MM.1S (cell line): ENCODE measurements at regions not wholly inside any gene's neighbourhood (a gene's known extent, or its start where the extent isn't known, plus 50 kb on each side); places are given as distances from the start of the nearest gene placed in this dataset.
A peak's percentile ranks its signal among the peaks of the same experiment; 100 is the strongest.

Experiments used
- DNase-seq: peaks from one replicate; pipeline ENCODE4 v3.0.0-alpha.2; 2015
- H2AFZ ChIP-seq: fragments of 300-600 bp; sonication (generic); 2 replicates; pipeline ENCODE4 v1.6.0; 2016; ENCODE audit warnings: antibody characterized with exemption, low read length
- H3F3A ChIP-seq: fragments of 300-600 bp; sonication (generic); 2 replicates; pipeline ENCODE4 v1.6.1; 2016; ENCODE audit warnings: mild to moderate bottlenecking, antibody characterized with exemption, low read length, moderate library complexity, mixed read lengths; ENCODE audit not compliant: insufficient read depth
- H3K27ac ChIP-seq: fragments of 300-600 bp; sonication (generic); 2 replicates; pipeline ENCODE4 v1.5.1; 2016; ENCODE audit warnings: mild to moderate bottlenecking, low read length
- H3K27me3 ChIP-seq: fragments of 300-600 bp; sonication (generic); replicated peaks from 2 replicates; pipeline ENCODE4 v1.6.0; 2016; ENCODE audit warnings: low read length; ENCODE audit not compliant: insufficient read depth
- H3K36me3 ChIP-seq: fragments of 300-600 bp; sonication (generic); replicated peaks from 2 replicates; pipeline ENCODE4 v1.6.1; 2016; ENCODE audit warnings: mild to moderate bottlenecking, low read length, mixed read lengths; ENCODE audit not compliant: insufficient read depth
- H3K4me1 ChIP-seq: fragments of 300-600 bp; sonication (generic); 2 replicates; pipeline ENCODE4 v1.6.1; 2016; ENCODE audit warnings: low read length, mixed read lengths
- H3K4me2 ChIP-seq: fragments of 300-600 bp; sonication (generic); 2 replicates; pipeline ENCODE4 v1.6.0; 2016; ENCODE audit warnings: low read depth, low read length
- H3K4me3 ChIP-seq: fragments of 300-600 bp; sonication (generic); 2 replicates; pipeline ENCODE4 v1.5.1; 2016; ENCODE audit warnings: low read length, mixed read lengths
- H3K79me2 ChIP-seq: fragments of 300-600 bp; sonication (generic); 2 replicates; pipeline ENCODE4 v1.6.1; 2016; ENCODE audit warnings: mixed run types, low read length, mixed read lengths
- H3K9ac ChIP-seq: fragments of 300-600 bp; sonication (generic); 2 replicates; pipeline ENCODE4 v1.6.1; 2016; ENCODE audit warnings: low read length, mixed read lengths
- H3K9me2 ChIP-seq: fragments of 300-600 bp; sonication (generic); replicated peaks from 2 replicates; pipeline ENCODE4 v1.6.1; 2016; ENCODE audit warnings: mild to moderate bottlenecking, low read length, mixed read lengths; ENCODE audit not compliant: insufficient read depth
- H3K9me3 ChIP-seq: fragments of 300-600 bp; sonication (generic); replicated peaks from 2 replicates; pipeline ENCODE4 v1.6.1; 2016; ENCODE audit warnings: mild to moderate bottlenecking, low read length, mixed read lengths; ENCODE audit not compliant: insufficient read depth
- H4K20me1 ChIP-seq: fragments of 300-600 bp; sonication (generic); 2 replicates; pipeline ENCODE4 v1.6.1; 2016; ENCODE audit warnings: mild to moderate bottlenecking, low read length, moderate library complexity, mixed read lengths; ENCODE audit not compliant: insufficient read depth
- CTCF ChIP-seq: fragments of 300-600 bp; sonication (generic); IDR thresholded peaks from 2 replicates; pipeline ENCODE4 v1.5.1; 2016; ENCODE audit warnings: antibody characterized with exemption, low read length, mixed read lengths
- EZH2 ChIP-seq: fragments of 300-600 bp; sonication (generic); optimal IDR thresholded peaks from 2 replicates; pipeline ENCODE3; 2017; ENCODE audit warnings: low read depth, mild to moderate bottlenecking, antibody characterized with exemption, low read length, mixed read lengths
- EZH2phosphoT487 ChIP-seq: fragments of 300-600 bp; sonication (generic); IDR thresholded peaks from 2 replicates; pipeline ENCODE4 v1.6.1; 2018; ENCODE audit warnings: antibody characterized with exemption, low read length

- Histone ChIP-seq H3K4me2 (no peak overlapping the region), H3K27me3 (no peaks in the 10 kb centered on the region), H3F3A (no peaks in the 10 kb centered on the region), H3K79me2 (no peaks in the 10 kb centered on the region), H3K36me3 (no peaks in the 10 kb centered on the region), H3K27ac (no peak overlapping the region), H3K9ac (no peak overlapping the region), H2AFZ (no peak overlapping the region), H3K9me3 (no peaks in the 10 kb centered on the region), H3K4me1 (peaks cover 13% of the 10 kb centered on the region), H3K9me2 (no peaks in the 10 kb centered on the region), H4K20me1 (no peaks in the 10 kb centered on the region), H3K4me3 (no peak overlapping the region)
- DNase-seq: no peak
- TF ChIP-seq CTCF (no peak), EZH2phosphoT487 (no peak), EZH2 (no peak)
Measured at GRCh38 chr3:154969366-154969765, 110.8 kb upstream of the MME start.

GRCh38 chr3:154967090-154967489 is 113.0 kb upstream of the MME start:
- Histone ChIP-seq H3K27me3 (no peaks in the 10 kb centered on the region), H4K20me1 (no peaks in the 10 kb centered on the region), H3K4me1 (peaks cover 9% of the 10 kb centered on the region), H3K79me2 (no peaks in the 10 kb centered on the region), H3K4me3 (no peak overlapping the region), H3F3A (peaks cover 3% of the 10 kb centered on the region; the same call in 1 of the 2 replicates), H3K9ac (no peak overlapping the region), H3K36me3 (no peaks in the 10 kb centered on the region), H3K4me2 (no peak overlapping the region), H3K9me2 (no peaks in the 10 kb centered on the region), H2AFZ (no peak overlapping the region), H3K9me3 (no peaks in the 10 kb centered on the region), H3K27ac (no peak overlapping the region)
- TF ChIP-seq EZH2: no peak
- TF ChIP-seq EZH2phosphoT487: no peak
- no peak for TF ChIP-seq CTCF
- DNase-seq: no peak

GRCh38 chr3:154956815-154957214 is 123.3 kb upstream of the MME start:
- Histone ChIP-seq H3K9me3 (no peaks in the 10 kb centered on the region), H3K27ac (no peak overlapping the region), H3K4me2 (0 out of 2 replicates have a peak overlapping the region, but pooled peaks have one; percentile 1), H3K27me3 (no peaks in the 10 kb centered on the region), H3K4me3 (no peak overlapping the region), H2AFZ (no peak overlapping the region), H3K79me2 (no peaks in the 10 kb centered on the region), H3K9me2 (no peaks in the 10 kb centered on the region), H3K36me3 (no peaks in the 10 kb centered on the region), H3F3A (no peaks in the 10 kb centered on the region), H4K20me1 (no peaks in the 10 kb centered on the region), H3K9ac (no peak overlapping the region), H3K4me1 (peaks cover 12% of the 10 kb centered on the region)
- DNase-seq: peak; percentile 20
- TF ChIP-seq EZH2: no peak
- TF ChIP-seq CTCF: no peak
- TF ChIP-seq EZH2phosphoT487: no peak
